SHP77 (cell line): ENCODE measurements at regions not wholly inside any gene's neighbourhood (a gene's known extent, or its start where the extent isn't known, plus 50 kb on each side); places are given as distances from the start of the nearest gene placed in this dataset.
A peak's percentile ranks its signal among the peaks of the same experiment; 100 is the strongest.

Experiments
- DNase-seq, 2 experiments: peaks; one replicate each; lab custom pipeline; 2025; lab: John Stamatoyannopoulos, UW

DNA sequence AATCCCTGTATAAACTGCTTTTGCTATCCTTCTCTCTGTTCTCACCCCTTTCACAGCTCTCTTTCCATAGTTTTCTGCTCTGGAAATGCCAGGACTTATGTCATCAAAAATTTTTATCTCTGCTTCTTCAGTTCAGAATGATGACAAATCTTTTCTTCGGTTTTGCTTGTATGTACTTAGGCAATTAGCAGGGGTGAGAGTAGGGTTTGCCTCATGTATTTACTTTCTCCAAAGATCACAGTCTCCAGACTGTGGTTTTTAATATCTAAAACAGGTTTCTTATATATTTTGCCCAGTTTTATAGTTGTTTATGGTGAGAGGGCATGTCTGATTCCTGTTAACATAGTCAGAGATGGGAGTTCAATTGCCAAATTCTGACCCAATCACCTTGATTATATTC lies 235.4 kb upstream of the LYPLAL1 start:
- no peak for DNase-seq

DNA sequence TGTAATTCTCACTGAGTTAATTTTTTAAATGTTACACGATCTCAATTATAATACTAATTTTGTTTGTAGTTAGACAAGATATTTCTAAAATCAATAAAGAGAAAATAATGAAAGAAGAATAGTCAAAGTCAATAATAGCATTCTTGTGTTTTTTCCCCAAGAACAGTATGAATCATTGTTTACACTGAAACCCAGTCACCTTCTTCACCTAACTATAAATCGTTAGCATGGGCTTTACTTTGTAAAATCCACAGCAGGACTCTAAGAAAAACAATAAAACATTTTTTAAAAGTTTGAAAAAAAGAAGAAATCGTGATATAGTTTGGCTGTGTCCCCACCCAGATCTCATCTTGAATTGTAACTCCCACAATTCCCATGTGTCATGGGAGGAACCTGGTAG lies 234.6 kb upstream of the LYPLAL1 start:
- DNase-seq, result no peak

DNA sequence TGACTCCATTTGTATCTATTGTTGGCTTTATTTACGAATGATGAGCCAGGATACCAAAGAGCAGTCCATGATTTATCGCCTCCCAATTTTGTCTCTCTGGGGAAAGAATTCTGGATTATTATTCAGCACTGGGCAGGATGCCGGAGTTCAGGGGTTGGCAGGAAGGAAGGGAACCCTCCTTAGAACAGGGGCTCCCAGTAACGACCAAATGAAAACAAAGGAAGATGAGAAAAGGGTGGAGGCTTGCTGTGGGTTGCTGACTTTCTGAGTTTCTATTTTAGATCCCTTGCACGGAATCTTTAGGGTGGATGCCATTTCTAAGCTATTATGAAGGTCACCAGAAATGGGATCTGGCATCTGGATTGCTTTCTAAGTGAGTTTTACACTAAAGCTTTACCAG lies 231.2 kb upstream of the LYPLAL1 start:
- no peak for DNase-seq

GRCh38 chr1:218943371-218943770 lies 230.3 kb upstream of the LYPLAL1 start:
- DNase-seq, result no peak

DNA sequence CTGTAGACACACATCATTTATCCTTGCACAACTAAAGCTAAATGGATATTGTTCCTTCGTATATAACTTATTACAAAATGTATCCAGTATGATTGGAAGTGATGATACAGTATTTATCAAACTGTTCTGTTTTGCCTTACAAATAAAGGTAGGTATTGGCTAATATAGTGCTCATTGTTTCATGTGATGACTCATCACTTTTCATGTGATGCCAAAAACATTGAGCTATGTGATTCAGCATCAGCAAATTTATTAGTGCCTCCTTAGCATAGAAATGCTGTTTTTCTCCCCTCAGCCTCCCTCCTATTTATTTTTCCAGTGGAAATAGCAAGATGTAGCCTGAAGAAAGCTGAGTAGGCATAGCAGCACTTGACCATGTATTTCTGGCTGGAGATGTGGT lies 228.6 kb upstream of the LYPLAL1 start:
- no peak for DNase-seq

GRCh38 chr1:218946147-218946546 lies 227.5 kb upstream of the LYPLAL1 start:
- no peak for DNase-seq

GRCh38 chr1:218948446-218948845 lies 225.2 kb upstream of the LYPLAL1 start:
- no peak for DNase-seq

GRCh38 chr1:218953386-218953785 lies 220.3 kb upstream of the LYPLAL1 start:
- DNase-seq, result no peak

DNA sequence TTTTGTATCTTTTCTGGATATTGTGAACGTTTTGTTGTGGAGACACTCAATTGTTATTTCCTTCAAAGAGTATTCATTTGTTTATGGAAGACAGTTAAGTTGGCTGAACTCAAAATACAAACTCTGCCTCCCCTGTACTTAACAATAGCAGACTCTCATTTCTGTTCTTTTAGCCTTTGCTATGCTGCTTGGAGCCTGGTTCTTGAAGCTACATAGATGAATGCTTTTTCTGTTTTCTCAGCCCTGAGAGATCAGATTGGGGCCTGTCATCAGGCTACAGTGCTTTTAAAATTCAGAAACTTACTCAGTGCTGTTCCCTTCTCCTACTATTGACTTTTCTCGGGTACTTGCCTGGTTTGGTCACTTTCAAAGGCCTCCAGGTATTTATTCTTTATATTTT lies 215.7 kb upstream of the LYPLAL1 start:
- DNase-seq, result no peak

DNA sequence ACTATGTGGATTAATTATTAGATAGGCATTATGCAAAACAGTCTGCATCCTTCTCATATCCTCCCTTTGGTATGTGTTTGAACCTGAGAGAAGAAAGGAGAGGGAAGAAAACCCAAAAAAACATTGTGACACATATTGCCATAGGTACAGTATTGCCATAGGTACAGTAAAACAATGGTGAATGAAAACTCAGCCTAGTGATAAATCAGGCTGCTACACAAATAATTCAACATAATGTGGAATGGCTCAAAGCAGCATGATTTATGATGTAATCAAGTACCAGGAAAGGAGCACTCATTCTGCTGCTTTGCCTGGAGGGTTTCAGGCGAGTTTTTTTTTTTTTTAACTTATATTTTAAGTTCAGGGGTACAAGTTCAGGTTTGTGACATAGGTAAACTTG lies 213.9 kb upstream of the LYPLAL1 start:
- no peak for DNase-seq

GRCh38 chr1:218964471-218965185 lies 209.1 kb upstream of the LYPLAL1 start:
- no peak for DNase-seq

DNA sequence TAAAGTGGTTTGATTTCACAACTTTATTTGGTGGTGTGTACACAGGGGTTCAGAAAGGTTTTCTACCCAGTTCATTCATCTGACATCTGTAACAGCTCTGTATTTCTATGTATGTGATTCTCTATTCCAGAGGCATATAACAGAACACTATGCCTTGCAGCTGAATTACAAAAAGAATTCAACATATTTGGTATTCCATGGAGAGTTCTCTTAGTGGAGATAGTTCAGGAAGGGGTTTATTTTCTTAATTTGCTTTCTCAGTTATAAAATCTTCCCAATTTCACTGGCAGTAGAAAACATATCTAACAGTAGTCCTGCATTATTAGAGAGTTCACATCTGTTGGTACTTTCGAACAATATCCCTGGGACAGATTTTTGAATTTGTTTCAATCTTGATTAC lies 207.9 kb upstream of the LYPLAL1 start:
- DNase-seq, result no peak

- no peak for DNase-seq
These were observed 206.4 kb upstream of the LYPLAL1 start for GRCh38 chr1:218967254-218967653.

GRCh38 chr1:218967836-218968235 lies 205.8 kb upstream of the LYPLAL1 start:
- DNase-seq, result no peak

GRCh38 chr1:218969006-218969405 lies 204.7 kb upstream of the LYPLAL1 start:
- no peak for DNase-seq

GRCh38 chr1:218970397-218970990 lies 203.2 kb upstream of the LYPLAL1 start:
- DNase-seq, result no peak

GRCh38 chr1:218971156-218971555 lies 202.5 kb upstream of the LYPLAL1 start:
- DNase-seq, result no peak

DNA sequence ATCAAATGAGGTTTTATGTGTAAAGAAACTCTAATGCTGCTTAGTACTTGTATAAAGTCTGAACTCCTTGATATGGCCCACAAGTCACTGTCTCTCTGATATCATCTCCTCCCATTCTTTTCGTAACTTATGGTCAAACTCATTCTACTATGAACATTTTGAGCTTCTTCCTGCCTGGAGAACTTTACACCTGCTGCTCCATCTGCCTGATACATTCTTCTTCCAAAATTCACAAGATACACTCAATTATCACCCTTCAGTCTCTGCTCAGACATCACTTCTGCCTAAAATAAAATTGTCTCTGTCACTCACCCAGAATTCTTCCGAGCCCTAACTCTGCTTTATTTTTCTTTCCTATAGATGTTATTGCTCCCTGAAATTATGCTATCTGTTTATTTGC lies 192.8 kb upstream of the LYPLAL1 start:
- no peak for DNase-seq

- no peak for DNase-seq
These were observed 191.2 kb upstream of the LYPLAL1 start for GRCh38 chr1:218982482-218982881.

DNA sequence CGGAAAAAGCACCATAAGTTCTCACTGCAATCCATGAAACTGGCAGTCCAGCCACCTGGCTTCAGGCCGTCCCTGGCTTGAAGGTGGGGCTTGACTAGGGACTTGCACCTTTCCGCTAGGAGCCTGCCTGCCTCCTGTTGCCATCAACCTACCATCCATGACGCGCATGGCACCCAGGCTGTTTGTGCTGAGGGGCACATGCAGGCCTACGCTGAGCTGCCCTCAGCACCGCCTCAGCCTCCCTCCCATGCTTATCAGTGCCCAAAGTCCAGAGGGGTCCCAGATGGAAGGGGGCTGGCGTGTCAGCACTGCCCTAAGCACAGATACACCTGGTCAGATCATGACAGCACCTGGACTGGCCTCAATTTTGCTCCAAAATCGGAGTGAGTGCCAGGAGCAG lies 190.2 kb upstream of the LYPLAL1 start:
- no peak for DNase-seq

- peak; percentile 7 to 12 for DNase-seq
These were observed 189.8 kb upstream of the LYPLAL1 start for GRCh38 chr1:218983848-218984247.

- DNase-seq, result no peak
These were observed 188.2 kb upstream of the LYPLAL1 start for GRCh38 chr1:218985424-218985984.

DNA sequence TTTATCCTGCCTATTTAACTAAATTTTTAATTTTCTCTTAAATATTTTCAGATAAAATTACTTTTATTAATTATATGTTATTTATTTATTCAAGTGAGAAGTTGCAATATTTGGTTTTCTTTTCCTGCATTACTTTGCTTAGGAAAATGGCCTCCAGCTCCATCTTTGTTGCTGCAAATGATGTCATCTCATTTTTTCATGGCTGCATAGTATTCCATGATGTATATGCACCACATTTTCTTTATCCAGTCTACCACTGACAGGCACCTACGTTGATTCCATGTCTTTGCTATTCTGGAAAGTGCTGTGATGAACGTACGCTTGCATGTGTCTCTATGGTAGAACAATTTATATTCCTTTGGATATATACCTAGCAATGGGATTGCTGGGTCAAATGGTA lies 186.9 kb upstream of the LYPLAL1 start:
- no peak for DNase-seq

DNA sequence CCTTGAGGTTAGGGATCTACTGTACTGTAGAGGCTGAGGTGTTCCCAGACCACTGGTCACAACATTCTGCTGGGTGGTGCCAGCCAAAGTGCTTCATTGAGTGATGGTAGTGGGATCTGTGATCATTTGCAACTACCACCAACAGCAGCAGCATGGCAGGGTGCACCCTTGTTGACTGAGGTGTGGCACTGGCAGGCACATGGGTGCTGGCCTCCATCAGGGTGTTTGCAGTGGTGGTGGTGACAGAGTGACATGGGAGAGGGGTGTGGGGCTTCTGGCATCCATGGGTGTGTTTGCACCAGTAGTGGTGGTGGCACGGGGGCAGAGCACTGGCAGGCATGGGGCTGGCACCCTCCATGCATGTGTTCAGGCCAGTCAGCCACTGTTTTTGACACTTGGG lies 183.7 kb upstream of the LYPLAL1 start:
- no peak for DNase-seq
